ENCODE measurements at regions not wholly inside any gene's neighbourhood (a gene's known extent, or its start where the extent isn't known, plus 50 kb on each side); places are given as distances from the start of the nearest gene placed in this dataset.

DNA sequence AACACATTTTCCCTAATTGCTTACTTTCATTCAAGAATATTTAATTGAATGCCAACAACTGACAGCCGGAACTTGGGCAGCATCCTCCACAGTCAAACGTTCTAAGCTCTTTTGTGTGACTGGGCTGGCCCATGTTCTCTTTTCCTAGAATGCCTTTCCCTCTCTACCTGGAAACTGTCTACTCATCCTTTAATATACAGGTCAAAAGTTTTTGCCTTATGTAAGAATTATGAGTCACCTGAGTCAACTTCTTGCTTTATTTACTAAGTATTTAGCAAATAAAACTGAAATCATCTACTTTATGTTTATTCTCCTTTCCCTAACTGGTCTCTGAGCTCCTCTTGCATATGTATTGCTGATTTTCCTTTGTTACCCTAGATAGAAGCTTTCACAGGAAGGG lies 172.2 kb downstream of the CHRM3 start:
- TF ChIP-seq, protein P1, sequence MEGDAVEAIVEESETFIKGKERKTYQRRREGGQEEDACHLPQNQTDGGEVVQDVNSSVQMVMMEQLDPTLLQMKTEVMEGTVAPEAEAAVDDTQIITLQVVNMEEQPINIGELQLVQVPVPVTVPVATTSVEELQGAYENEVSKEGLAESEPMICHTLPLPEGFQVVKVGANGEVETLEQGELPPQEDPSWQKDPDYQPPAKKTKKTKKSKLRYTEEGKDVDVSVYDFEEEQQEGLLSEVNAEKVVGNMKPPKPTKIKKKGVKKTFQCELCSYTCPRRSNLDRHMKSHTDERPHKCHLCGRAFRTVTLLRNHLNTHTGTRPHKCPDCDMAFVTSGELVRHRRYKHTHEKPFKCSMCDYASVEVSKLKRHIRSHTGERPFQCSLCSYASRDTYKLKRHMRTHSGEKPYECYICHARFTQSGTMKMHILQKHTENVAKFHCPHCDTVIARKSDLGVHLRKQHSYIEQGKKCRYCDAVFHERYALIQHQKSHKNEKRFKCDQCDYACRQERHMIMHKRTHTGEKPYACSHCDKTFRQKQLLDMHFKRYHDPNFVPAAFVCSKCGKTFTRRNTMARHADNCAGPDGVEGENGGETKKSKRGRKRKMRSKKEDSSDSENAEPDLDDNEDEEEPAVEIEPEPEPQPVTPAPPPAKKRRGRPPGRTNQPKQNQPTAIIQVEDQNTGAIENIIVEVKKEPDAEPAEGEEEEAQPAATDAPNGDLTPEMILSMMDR (IDR thresholded peaks at IDR 0.05; ENCODE audit: insufficient read depth, low read length, poor library complexity, severe bottlenecking) = no peak
- no peak for TF ChIP-seq EZH2phosphoT487 (conservative IDR thresholded peaks at IDR 0.05; ENCODE audit: low read length)
